ENCODE measurements at regions not wholly inside any gene's neighbourhood (a gene's known extent, or its start where the extent isn't known, plus 50 kb on each side); places are given as distances from the start of the nearest gene placed in this dataset.
A peak's percentile ranks its signal among the peaks of the same experiment; 100 is the strongest.

- no peak for DNase-seq (ENCODE audit: low spot score, unreplicated experiment)
- Mint-ChIP-seq H3K27me3 (peaks cover 31% of the 10 kb centered on the region), H3K27ac (no peak overlapping the region), H3K9me3 (ENCODE audit: low read depth) (no peaks in the 10 kb centered on the region), H3K4me3 (ENCODE audit: low read depth) (no peak overlapping the region), H3K4me1 (ENCODE audit: low read depth) (no peaks in the 10 kb centered on the region), H3K36me3 (ENCODE audit: insufficient read depth) (no peaks in the 10 kb centered on the region)
- TF ChIP-seq, protein P1, sequence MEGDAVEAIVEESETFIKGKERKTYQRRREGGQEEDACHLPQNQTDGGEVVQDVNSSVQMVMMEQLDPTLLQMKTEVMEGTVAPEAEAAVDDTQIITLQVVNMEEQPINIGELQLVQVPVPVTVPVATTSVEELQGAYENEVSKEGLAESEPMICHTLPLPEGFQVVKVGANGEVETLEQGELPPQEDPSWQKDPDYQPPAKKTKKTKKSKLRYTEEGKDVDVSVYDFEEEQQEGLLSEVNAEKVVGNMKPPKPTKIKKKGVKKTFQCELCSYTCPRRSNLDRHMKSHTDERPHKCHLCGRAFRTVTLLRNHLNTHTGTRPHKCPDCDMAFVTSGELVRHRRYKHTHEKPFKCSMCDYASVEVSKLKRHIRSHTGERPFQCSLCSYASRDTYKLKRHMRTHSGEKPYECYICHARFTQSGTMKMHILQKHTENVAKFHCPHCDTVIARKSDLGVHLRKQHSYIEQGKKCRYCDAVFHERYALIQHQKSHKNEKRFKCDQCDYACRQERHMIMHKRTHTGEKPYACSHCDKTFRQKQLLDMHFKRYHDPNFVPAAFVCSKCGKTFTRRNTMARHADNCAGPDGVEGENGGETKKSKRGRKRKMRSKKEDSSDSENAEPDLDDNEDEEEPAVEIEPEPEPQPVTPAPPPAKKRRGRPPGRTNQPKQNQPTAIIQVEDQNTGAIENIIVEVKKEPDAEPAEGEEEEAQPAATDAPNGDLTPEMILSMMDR (IDR thresholded peaks at IDR 0.05; ENCODE audit: unreplicated experiment), result no peak
These were observed 1566.9 kb upstream of the TMEM132C start for GRCh38 chr12:126700096-126700495.

- TF ChIP-seq, protein P1 (IDR thresholded peaks at IDR 0.05; ENCODE audit: unreplicated experiment), result peak; percentile 48
- no peak overlapping the region for H3K4me3 Mint-ChIP-seq (ENCODE audit: low read depth)
- H3K27me3 Mint-ChIP-seq, result peaks cover 30% of the 10 kb centered on the region
- H3K27ac Mint-ChIP-seq, result no peak overlapping the region
- no peaks in the 10 kb centered on the region for H3K4me1 Mint-ChIP-seq (ENCODE audit: low read depth)
- H3K9me3 Mint-ChIP-seq (ENCODE audit: low read depth), result no peaks in the 10 kb centered on the region
- DNase-seq (ENCODE audit: low spot score, unreplicated experiment), result no peak
- H3K36me3 Mint-ChIP-seq (ENCODE audit: insufficient read depth), result no peaks in the 10 kb centered on the region
These were observed 1562.4 kb upstream of the TMEM132C start for GRCh38 chr12:126704609-126705008.

DNA sequence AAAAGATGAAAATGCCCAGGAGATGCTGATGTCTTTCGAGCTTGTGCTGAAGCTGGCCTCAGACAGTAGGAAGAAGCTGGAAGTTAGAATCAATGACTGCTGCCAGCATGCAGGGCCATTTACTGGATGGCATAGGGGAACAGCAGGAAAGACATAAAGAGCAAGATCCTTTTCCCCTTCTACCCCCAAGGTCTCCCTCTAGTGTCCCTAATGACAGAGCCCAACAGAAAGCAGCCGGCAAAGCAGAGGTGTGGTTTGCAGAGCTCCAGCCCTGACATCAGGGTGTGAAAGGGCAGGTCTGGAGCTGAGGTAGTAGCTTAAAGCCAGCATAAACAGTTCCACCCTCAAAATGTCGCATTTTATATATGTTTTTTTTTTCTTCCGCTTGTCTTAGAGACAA lies 1560.7 kb upstream of the TMEM132C start:
- Mint-ChIP-seq H3K4me3 (ENCODE audit: low read depth) (no peak overlapping the region), H3K27ac (no peak overlapping the region), H3K4me1 (ENCODE audit: low read depth) (no peaks in the 10 kb centered on the region), H3K27me3 (peaks cover 30% of the 10 kb centered on the region), H3K36me3 (ENCODE audit: insufficient read depth) (no peaks in the 10 kb centered on the region), H3K9me3 (ENCODE audit: low read depth) (no peaks in the 10 kb centered on the region)
- TF ChIP-seq, protein P1 (IDR thresholded peaks at IDR 0.05; ENCODE audit: unreplicated experiment), result no peak
- DNase-seq (ENCODE audit: low spot score, unreplicated experiment), result no peak

DNA sequence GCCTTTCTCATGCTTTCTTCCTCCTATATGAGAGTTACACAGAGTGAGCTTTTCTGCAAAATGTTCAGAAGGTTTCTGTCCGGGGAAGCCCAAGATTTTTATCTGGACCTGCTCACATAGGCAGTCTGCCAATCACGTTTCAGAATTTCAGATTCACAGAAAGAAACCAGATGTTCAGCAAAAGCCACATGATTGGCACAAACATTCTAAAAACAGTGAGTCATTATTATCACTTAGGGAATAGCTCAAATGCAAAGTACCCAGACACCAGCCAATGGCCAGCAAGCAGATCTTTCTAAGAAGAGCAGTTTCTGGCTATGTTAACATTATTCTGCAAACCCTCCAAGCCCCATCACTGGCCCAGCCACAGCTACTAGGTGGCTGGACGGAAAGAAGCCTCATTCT lies 1558.5 kb upstream of the TMEM132C start:
- TF ChIP-seq, protein P1 (IDR thresholded peaks at IDR 0.05; ENCODE audit: unreplicated experiment), result no peak
- no peaks in the 10 kb centered on the region for H3K36me3 Mint-ChIP-seq (ENCODE audit: insufficient read depth)
- no peak overlapping the region for H3K4me3 Mint-ChIP-seq (ENCODE audit: low read depth)
- no peaks in the 10 kb centered on the region for H3K9me3 Mint-ChIP-seq (ENCODE audit: low read depth)
- H3K4me1 Mint-ChIP-seq (ENCODE audit: low read depth), result no peaks in the 10 kb centered on the region
- peaks cover 35% of the 10 kb centered on the region for H3K27me3 Mint-ChIP-seq
- no peak for DNase-seq (ENCODE audit: low spot score, unreplicated experiment)
- H3K27ac Mint-ChIP-seq, result no peak overlapping the region

DNA sequence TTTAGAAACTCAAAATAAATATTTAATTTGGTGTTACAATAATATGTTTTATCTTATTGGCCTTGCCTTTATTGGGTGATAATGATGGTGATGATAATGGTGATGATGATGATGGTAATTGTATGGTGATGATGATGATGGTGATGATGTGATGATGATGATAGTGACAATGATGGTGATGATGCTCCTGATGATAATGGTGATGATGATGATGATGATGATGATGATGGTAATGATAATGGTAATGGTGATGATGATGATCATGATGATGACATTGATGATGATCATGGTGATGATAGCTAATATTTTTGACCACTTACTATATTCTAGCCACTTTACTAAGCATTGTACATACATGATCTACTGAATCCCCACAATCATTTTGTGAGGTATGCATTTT lies 1548.6 kb upstream of the TMEM132C start:
- DNase-seq (ENCODE audit: low spot score, unreplicated experiment), result no peak
- Mint-ChIP-seq H3K4me1 (ENCODE audit: low read depth) (peaks cover 6% of the 10 kb centered on the region), H3K9me3 (ENCODE audit: low read depth) (peaks cover 7% of the 10 kb centered on the region), H3K4me3 (ENCODE audit: low read depth) (no peak overlapping the region), H3K36me3 (ENCODE audit: insufficient read depth) (no peaks in the 10 kb centered on the region), H3K27me3 (peaks cover 32% of the 10 kb centered on the region), H3K27ac (no peak overlapping the region)
- TF ChIP-seq, protein P1 (IDR thresholded peaks at IDR 0.05; ENCODE audit: unreplicated experiment), result no peak

All from progenitor cell of endocrine pancreas (in vitro differentiated cells).